GM18873 (cell line): ENCODE measurements at regions not wholly inside any gene's neighbourhood (a gene's known extent, or its start where the extent isn't known, plus 50 kb on each side); places are given as distances from the start of the nearest gene placed in this dataset.

Experiments used
- ATAC-seq: cut with Tn5 transposase; IDR thresholded peaks from one replicate; pipeline ENCODE4 v1.9.1; 2021; ENCODE audit warnings: mild to moderate bottlenecking, moderate library complexity, moderate number of reproducible peaks; ENCODE audit not compliant: unreplicated experiment, low FRiP score

GRCh38 chr1:239861985-239862384 is 229.7 kb upstream of the FMN2 start:
- ATAC-seq, result no peak

GRCh38 chr1:239868058-239868832 is 223.4 kb upstream of the FMN2 start:
- ATAC-seq, result no peak

GRCh38 chr1:239870194-239870593 is 221.5 kb upstream of the FMN2 start:
- ATAC-seq, result no peak

- ATAC-seq, result no peak
Observed at GRCh38 chr1:239872626-239873025, 219.1 kb upstream of the FMN2 start.

- ATAC-seq, result no peak
Observed at GRCh38 chr1:239874831-239875230, 216.9 kb upstream of the FMN2 start.

- no peak for ATAC-seq
Observed at GRCh38 chr1:239879321-239880170, 212.1 kb upstream of the FMN2 start.

GRCh38 chr1:239882967-239883366 is 208.7 kb upstream of the FMN2 start:
- no peak for ATAC-seq

- ATAC-seq, result no peak
Observed at GRCh38 chr1:239884796-239885195, 206.9 kb upstream of the FMN2 start.

GRCh38 chr1:239886266-239886665 is 205.4 kb upstream of the FMN2 start:
- no peak for ATAC-seq

- ATAC-seq, result no peak
Observed at GRCh38 chr1:239888639-239889038, 203.0 kb upstream of the FMN2 start.

- ATAC-seq, result no peak
Observed at GRCh38 chr1:239891621-239892358, 199.9 kb upstream of the FMN2 start.

GRCh38 chr1:239892602-239893001 is 199.1 kb upstream of the FMN2 start:
- no peak for ATAC-seq

- no peak for ATAC-seq
Observed at GRCh38 chr1:239893127-239893731, 198.5 kb upstream of the FMN2 start.

GRCh38 chr1:239896569-239896968 is 195.1 kb upstream of the FMN2 start:
- ATAC-seq, result no peak

- no peak for ATAC-seq
Observed at GRCh38 chr1:239896980-239897379, 194.7 kb upstream of the FMN2 start.

- ATAC-seq, result no peak
Observed at GRCh38 chr1:239897458-239897857, 194.2 kb upstream of the FMN2 start.

- ATAC-seq, result no peak
Observed at GRCh38 chr1:239898062-239898730, 193.5 kb upstream of the FMN2 start.

GRCh38 chr1:239899747-239900146 is 191.9 kb upstream of the FMN2 start:
- no peak for ATAC-seq

- ATAC-seq, result no peak
Observed at GRCh38 chr1:239906394-239906793, 185.3 kb upstream of the FMN2 start.

- no peak for ATAC-seq
Observed at GRCh38 chr1:239909898-239910297, 181.8 kb upstream of the FMN2 start.
